ENCODE measurements at regions not wholly inside any gene's neighbourhood (a gene's known extent, or its start where the extent isn't known, plus 50 kb on each side); places are given as distances from the start of the nearest gene placed in this dataset.

GRCh38 chr2:124993809-124994208, 968.7 kb downstream of the CNTNAP5 start (continued):
- TF ChIP-seq ETV6 (conservative IDR thresholded peaks at IDR 0.05 in 1 of 2, IDR thresholded peaks at IDR 0.05 in 1 of 2; ENCODE audit: borderline replicate concordance in 1 of 2, low read depth in 1 of 2): no peak

- Histone ChIP-seq H3K79me2 (ENCODE audit: control insufficient read depth, insufficient read depth, low read length) (no peaks in the 10 kb centered on the region), H3K36me3 (ENCODE audit: control insufficient read depth in 2 of 2, insufficient read depth in 2 of 2, low read length in 1 of 2) (no peaks in the 10 kb centered on the region), H3K4me2 (ENCODE audit: control insufficient read depth, insufficient read depth) (no peak overlapping the region), H3K4me3 (no peak overlapping the region), H3K27me3 (replicated peaks in 1 of 2; ENCODE audit: control insufficient read depth in 2 of 2, insufficient read depth in 2 of 2, low read length in 1 of 2) (no peaks in the 10 kb centered on the region), H3K27ac (ENCODE audit: control insufficient read depth, insufficient read depth) (no peak overlapping the region), H2AFZ (ENCODE audit: control insufficient read depth, low read depth, low read length) (no peak overlapping the region), H3K9ac (ENCODE audit: control insufficient read depth, insufficient read depth, low read length) (no peak overlapping the region), H4K20me1 (ENCODE audit: control insufficient read depth, insufficient read depth) (no peaks in the 10 kb centered on the region), H3K9me3 (replicated peaks; ENCODE audit: control insufficient read depth, insufficient read depth, low read length) (no peaks in the 10 kb centered on the region), H3K4me1 (ENCODE audit: control insufficient read depth, insufficient read depth, low read length) (no peaks in the 10 kb centered on the region)
- TF ChIP-seq HDAC2 (IDR thresholded peaks at IDR 0.05) (no peak), FOXM1 (IDR thresholded peaks at IDR 0.05; ENCODE audit: low read depth, low read length) (no peak), RBBP5 (conservative IDR thresholded peaks at IDR 0.05) (no peak), EP300 (IDR thresholded peaks at IDR 0.05; ENCODE audit: borderline replicate concordance in 1 of 2, control insufficient read depth in 1 of 2, low read depth in 2 of 2, low read length in 2 of 2) (no peak), GABPA (IDR thresholded peaks at IDR 0.05; ENCODE audit: low read depth) (no peak), ZBTB11 (CRISPR knock-in tag; IDR thresholded peaks at IDR 0.05) (no peak), GATAD2B (conservative IDR thresholded peaks at IDR 0.05; ENCODE audit: low read depth) (no peak), RB1 (IDR thresholded peaks at IDR 0.05; ENCODE audit: borderline replicate concordance) (no peak), RCOR1 (conservative IDR thresholded peaks at IDR 0.05; ENCODE audit: low read depth, low read length) (no peak), SUPT20H (IDR thresholded peaks at IDR 0.05; ENCODE audit: borderline replicate concordance, control insufficient read depth, low read depth, low read length) (no peak), STAT3 (IDR thresholded peaks at IDR 0.05; ENCODE audit: low read depth, low read length) (no peak), BRCA1 (IDR thresholded peaks at IDR 0.05; ENCODE audit: low read depth, low read length) (no peak), MLLT1 (IDR thresholded peaks at IDR 0.05) (no peak), NFXL1 (IDR thresholded peaks at IDR 0.05; ENCODE audit: borderline replicate concordance) (no peak), BHLHE40 (IDR thresholded peaks at IDR 0.05; ENCODE audit: borderline replicate concordance in 1 of 2, low read depth in 2 of 2, low read length in 1 of 2) (no peak), NR2C1 (IDR thresholded peaks at IDR 0.05) (no peak), ASH2L (IDR thresholded peaks at IDR 0.05; ENCODE audit: borderline replicate concordance, low read depth) (no peak)
- FAIRE-seq (no peak), ATAC-seq (no peak), DNase-seq (ENCODE audit: low read depth, low spot score) (no peak)
- intact Hi-C loops (cut with micrococcal nuclease; ENCODE audit: unreplicated experiment) (no loop called here), in situ Hi-C loops (cut with MboI) (loop anchor here (5.0 kb wide), 1 partner anchor 52 kb away; no protein-coding TSS in a partner anchor)
- BruUV-seq (replicated peaks): no TSS peak
- CTCF ChIA-PET: no interaction called here
- RAD21 ChIA-PET (ENCODE audit: unreplicated experiment): no interaction called here
- WGBS (ENCODE audit: insufficient coverage, insufficient replicate concordance, low lambda C conversion rate, missing lambda C conversion rate): 31% methylated on average over 6 of the region's 6 CpGs
- POLR2A ChIA-PET: no interaction called here
- SMC1A ChIA-PET (ENCODE audit: uncharacterized antibody, unreplicated experiment): interaction anchor here (1.4 kb wide), 1 partner anchor 10 kb away, joined by 5 read pairs; no protein-coding TSS in a partner anchor
Measured at GRCh38 chr2:124995185-124995912, 970.3 kb downstream of the CNTNAP5 start.

Data from GM12878 (cell line).